ENCODE measurements at regions not wholly inside any gene's neighbourhood (a gene's known extent, or its start where the extent isn't known, plus 50 kb on each side); places are given as distances from the start of the nearest gene placed in this dataset.

DNA sequence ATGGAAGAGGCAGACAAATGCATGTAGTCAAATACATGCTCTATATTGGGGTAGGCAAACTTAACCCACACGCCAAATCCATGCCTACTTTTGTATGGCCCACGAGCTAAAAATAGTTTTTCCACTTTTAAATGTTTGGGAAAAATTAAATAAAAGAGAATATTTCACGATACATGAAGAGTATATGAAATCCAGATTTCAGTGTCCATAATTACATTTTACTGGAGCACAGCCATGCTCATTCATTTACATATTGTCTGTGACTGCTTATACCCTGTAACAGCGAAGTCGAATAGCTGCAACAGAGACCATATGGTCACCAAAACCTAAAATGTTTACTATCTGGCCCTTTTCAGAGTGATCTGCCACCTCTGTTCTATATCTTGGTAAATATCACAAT, 257.4 kb upstream of the NOCT start:
- Histone ChIP-seq H4K8ac (ENCODE audit: low read depth in 2 of 2, low read length in 2 of 2) (no peak overlapping the region), H3K56ac (ENCODE audit: extremely low read depth, insufficient read depth, low read length) (no peak overlapping the region), H4K5ac (ENCODE audit: low read depth, low read length) (no peak overlapping the region), H2BK5ac (ENCODE audit: low read depth, low read length, poor library complexity, severe bottlenecking) (no peak overlapping the region), H3K14ac (replicated peaks; ENCODE audit: low read depth, low read length) (no peak overlapping the region), H2AFZ (replicated peaks; ENCODE audit: low read length, poor library complexity) (no peak overlapping the region), H3K4me3 (ENCODE audit: insufficient read depth, low read depth, low read length) (no peak overlapping the region), H3K79me1 (ENCODE audit: low read depth in 1 of 2, low read length in 2 of 2) (no peaks in the 10 kb centered on the region), H3K4me1 (ENCODE audit: control insufficient read depth, insufficient read depth, low read length) (0 out of 2 replicates have a peak, but pooled peaks cover 2% of the 10 kb centered on the region), H2AK5ac (ENCODE audit: low read depth, low read length) (no peak overlapping the region), H2AK9ac (replicated peaks; ENCODE audit: low read depth, low read length, poor library complexity) (no peak overlapping the region), H3K23ac (ENCODE audit: low read depth, low read length) (no peak overlapping the region), H3K27ac (ENCODE audit: insufficient read depth, low read length) (no peak overlapping the region), H3K4me2 (ENCODE audit: low read depth, low read length) (no peak overlapping the region), H3K9me3 (ENCODE audit: control insufficient read depth, insufficient read depth, low read length) (no peaks in the 10 kb centered on the region; the same call in 1 of the 2 replicates), H2BK20ac (ENCODE audit: low read depth, low read length) (no peak overlapping the region), H3K27me3 (ENCODE audit: control insufficient read depth, insufficient read depth, low read length) (no peaks in the 10 kb centered on the region), H3K4ac (ENCODE audit: low read depth, low read length) (no peak overlapping the region), H3K36me3 (ENCODE audit: control insufficient read depth, insufficient read depth, low read length) (no peaks in the 10 kb centered on the region), H4K20me1 (ENCODE audit: insufficient read depth, low read length) (no peaks in the 10 kb centered on the region), H4K91ac (ENCODE audit: insufficient read depth, low read depth, low read length) (no peak overlapping the region), H3K18ac (ENCODE audit: low read depth, low read length) (no peak overlapping the region), H2BK15ac (ENCODE audit: low read depth, low read length) (no peak overlapping the region), H2BK120ac (ENCODE audit: low read depth, low read length) (no peak overlapping the region; the same call in 1 of the 2 replicates), H3K9me1 (ENCODE audit: insufficient read depth, low read length) (no peaks in the 10 kb centered on the region), H3K9ac (ENCODE audit: low read depth, low read length) (no peak overlapping the region)
- TF ChIP-seq MAZ (IDR thresholded peaks at IDR 0.05; ENCODE audit: borderline replicate concordance, low read depth, low read length) = no peak
- WGBS, 2 experiments (ENCODE audit: extremely low coverage in 2 of 2, insufficient read length in 1 of 2) = no CpG with 5 or more reads among the region's 5 CpGs
- CTCF ChIA-PET = no interaction called here
- ATAC-seq (ENCODE audit: low read depth) = no peak
- in situ Hi-C loops (cut with MboI; ENCODE audit: low sequenced_read_pairs) (no loop called here), intact Hi-C loops (cut with micrococcal nuclease) (no loop called here), dilution Hi-C loops (cut with HindIII; ENCODE audit: low sequenced_read_pairs, unreplicated experiment) (no loop called here)
- DNase-seq = no peak
- no TSS peak for BruUV-seq (replicated peaks)
- POLR2A ChIA-PET (ENCODE audit: unreplicated experiment) = no interaction called here
